NCI-H2029 treated with DMSO at 0.1 percent for 48 hours (cell line): ENCODE measurements at regions not wholly inside any gene's neighbourhood (a gene's known extent, or its start where the extent isn't known, plus 50 kb on each side); places are given as distances from the start of the nearest gene placed in this dataset.
"Not testable (repeated sequence)": the region's sequence is repeated elsewhere in the genome, so short reads cannot be mapped to it uniquely, and the experiment has no call there.

Experiments
- DNase-seq: peaks from one replicate; lab custom pipeline; 2025; lab: John Stamatoyannopoulos, UW

GRCh38 chr15:45868109-45868691 is 233.4 kb downstream of the SQOR start:
- DNase-seq: no peak

DNA sequence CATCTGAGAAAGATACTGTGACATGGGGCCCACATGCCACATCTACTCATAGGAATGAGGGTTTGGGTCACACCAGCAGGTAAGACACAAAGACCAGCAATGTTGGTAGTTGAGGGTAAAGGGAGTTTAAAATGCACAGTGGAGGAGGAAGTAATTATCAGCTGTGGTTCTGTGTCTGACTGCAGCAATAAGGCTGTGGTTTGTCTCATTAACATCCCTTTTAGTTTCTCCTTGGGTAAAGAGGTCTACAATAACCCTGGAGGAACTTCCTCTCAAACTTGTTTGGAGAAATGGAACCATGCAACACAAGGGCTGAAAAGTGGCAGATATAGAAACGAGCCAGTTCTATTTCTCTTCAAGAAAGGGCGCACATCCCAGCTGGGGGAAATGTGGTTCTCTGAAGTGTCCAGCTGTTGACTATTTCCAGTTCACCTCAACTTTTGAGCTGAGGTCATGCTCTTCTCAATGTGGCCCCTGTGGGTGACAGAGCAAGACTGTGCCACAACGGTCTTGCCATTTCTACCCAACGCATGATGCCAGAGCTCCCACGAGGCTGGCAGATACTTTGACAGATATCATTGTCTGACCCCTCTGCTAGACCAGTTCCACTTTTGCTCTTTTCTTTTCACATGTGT is 234.3 kb downstream of the SQOR start:
- no peak for DNase-seq

DNA sequence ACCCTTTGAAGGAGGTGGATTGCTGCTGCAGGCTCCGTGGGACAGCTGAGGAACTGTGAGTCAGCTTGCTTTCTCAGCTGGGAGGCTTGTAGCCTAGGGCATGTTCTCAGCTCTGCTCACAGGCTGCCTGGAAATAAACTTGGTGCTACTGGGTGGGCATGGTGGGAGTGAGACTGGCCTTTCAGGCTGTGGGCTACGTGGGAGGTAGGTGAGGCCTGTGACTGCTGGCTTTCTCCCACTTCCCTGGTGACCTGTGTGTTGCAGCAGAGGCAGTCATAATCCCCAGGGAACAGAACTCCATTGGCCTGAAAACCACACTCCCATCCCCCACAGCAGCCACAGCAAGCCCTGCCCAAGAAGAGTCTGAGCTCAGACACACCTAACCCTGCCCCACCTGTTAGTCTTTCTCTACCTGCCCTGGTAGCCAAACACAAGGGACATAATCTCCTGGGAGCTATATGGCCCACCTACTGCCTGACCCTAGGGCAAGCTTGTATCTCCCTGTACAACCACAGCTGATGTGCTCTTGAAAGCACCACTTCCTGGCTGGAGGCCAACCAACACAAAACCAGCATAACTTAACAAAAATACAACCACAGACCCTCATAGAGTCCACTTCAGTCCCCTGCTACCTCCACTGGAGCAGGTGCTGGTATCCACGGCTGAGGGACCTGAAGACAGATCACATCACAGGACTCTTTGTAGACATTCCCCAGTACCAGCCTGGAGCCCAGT is 236.5 kb downstream of the SQOR start:
- no peak for DNase-seq

DNA sequence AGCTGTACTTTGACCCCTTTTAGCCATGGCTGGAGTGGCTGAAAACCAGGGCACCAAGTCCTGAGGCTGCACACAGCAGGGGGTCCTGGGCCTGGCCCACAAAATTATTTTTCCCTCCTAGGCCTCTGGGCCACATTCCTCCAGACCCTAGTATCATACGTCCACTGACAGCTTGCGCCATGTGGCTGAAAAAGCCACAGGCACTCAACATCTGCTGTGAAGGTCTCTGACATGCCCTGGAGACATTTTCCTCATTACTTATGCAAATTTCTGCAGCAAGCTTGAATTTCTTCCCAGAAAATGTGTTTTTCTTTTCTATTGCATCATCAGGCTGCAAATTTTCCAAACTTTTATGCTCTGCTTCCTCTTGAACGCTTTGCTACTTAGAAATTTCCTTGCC is 239.0 kb downstream of the SQOR start:
- DNase-seq: no peak

- DNase-seq: not testable (repeated sequence)
Measured at GRCh38 chr15:45874566-45874965, 239.7 kb downstream of the SQOR start.

DNA sequence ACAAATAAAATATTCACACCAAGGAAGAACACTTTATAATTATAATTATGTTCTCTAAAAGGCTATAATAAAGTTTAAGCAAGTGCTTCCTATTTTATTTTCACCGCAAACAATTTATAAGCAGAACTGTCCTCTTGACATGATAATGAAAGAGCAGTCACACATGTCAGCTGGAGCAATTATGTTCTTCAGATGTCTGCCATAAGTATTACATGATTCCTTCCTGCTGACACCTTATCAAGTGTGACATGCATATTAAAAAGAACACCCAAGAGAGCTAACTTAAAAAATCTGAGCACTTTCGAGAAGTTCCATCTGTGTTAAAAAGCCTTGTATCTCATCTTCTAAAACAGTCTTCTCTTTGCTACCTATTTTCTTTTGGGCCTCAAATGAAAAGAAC is 249.5 kb downstream of the SQOR start:
- no peak for DNase-seq

DNA sequence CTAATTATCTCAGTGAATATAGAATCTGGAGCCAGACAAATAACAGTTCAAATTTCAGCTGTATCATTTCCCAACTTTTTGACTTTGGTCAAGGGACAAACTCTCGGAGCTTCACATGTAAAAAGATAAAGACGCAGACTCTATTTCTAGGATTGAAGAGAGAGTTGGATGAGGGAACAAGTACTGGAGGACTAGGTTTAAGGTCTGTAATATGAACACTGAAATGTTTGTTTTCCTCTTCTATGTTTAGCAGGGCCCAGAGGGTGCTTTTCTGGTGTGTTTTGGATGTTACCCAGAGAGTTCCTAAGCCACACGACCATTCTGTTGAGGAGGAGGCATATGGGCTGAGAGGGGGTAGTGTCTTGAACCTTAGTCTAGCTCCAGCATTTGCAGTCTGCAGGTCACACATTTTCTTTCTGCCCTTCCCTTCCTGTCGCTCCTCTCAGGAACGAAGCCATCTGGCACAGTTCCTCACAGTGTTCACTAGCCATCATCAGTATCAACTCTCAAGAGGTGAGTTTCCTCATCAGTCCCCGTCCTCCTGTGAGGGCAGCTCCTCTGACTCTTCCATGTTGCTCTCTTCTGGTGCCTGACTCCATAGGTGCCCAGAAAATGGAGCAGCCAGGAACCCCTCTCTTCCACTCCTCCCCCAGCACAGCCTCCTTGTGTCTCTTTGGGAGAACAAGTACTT is 250.1 kb downstream of the SQOR start:
- peak; percentile 43 for DNase-seq

- no peak for DNase-seq
Measured at GRCh38 chr15:45885801-45886200, 251.0 kb downstream of the SQOR start.

- DNase-seq: no peak
Measured at GRCh38 chr15:45891766-45892165, 256.9 kb downstream of the SQOR start.

DNA sequence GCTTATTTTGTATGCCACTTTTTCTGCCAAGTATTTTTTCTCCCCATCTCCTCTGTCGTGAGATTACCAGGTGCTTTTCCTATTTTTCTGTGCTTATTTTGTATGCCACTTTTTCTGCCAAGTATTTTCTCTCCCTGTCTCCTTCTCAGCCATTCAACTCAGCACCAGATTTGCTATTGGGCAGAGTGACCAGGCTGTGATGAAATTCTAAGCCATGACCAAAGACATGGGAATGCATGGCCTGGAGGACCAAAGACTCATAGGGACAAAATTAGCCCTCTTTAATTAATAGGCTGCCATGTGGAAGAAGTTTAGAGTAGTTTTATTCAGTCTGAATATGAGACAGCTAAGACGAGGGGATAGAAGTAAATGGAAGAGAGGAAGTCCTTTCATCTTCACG is 257.4 kb downstream of the SQOR start:
- DNase-seq: no peak

GRCh38 chr15:45903283-45903682 is 268.5 kb downstream of the SQOR start:
- DNase-seq: no peak

DNA sequence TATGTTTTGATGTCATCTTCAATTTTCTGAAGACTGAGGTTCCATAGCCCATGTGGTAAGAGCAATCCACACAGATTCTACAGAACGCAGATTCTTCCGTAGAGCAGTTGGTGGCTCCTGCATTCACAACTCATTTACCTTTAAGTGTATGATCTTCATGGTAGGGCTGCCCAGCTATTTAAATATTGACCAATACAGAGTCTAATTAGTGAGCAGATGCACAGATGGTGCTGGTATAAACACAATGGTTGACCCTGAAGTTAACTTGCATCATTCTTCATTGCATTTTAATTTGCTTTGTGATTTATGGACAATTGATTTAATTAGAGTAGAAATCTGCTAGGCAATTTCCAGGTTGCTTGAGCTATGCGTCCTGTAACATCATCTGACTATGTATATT is 269.2 kb downstream of the SQOR start:
- no peak for DNase-seq

- DNase-seq: no peak
Measured at GRCh38 chr15:45906230-45906629, 271.4 kb downstream of the SQOR start.

- DNase-seq: no peak
Measured at GRCh38 chr15:45910671-45911070, 275.8 kb downstream of the SQOR start.

DNA sequence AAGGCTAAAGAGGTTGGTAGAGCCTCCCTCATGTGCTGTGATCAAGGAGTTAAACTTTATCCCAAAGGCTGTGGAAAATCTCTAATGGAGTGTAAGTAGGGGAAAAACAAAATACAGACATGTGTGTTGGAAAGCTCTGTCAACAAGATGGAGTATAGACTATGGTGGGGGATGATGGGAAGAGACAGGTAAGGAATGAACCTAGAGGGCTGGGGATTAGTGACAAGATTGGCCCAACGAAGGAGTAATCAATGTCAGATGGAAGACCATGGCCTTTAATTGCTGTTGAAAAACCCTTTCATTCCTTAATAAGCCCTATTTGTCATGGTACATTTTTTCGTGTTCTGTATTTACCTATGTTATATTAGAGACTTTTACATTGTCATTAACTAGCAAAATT is 278.6 kb downstream of the SQOR start:
- no peak for DNase-seq

GRCh38 chr15:45914425-45914824 is 279.6 kb downstream of the SQOR start:
- DNase-seq: no peak

GRCh38 chr15:45918839-45919238 is 284.0 kb downstream of the SQOR start:
- no peak for DNase-seq

DNA sequence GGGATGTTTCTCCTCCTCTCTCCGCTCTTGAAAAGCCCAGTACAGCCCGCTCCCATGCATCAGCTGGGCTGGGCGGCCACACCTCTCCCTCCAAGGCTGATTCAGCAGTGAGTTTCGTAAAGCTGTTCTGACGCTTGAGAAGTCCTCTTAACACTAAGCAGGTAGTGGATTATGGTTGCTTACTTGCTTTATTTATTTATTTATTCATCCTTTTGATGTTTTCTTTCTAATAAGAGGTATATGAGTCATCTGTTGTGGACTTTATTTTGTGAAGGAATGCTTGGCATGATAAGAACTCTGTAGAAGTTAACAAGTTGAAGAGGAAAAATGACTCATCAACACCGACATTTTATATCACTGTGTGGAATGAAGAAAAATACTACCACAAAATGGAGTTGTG is 285.0 kb downstream of the SQOR start:
- no peak for DNase-seq

GRCh38 chr15:45921376-45921775 is 286.5 kb downstream of the SQOR start:
- no peak for DNase-seq

GRCh38 chr15:45921978-45922377 is 287.1 kb downstream of the SQOR start:
- no peak for DNase-seq

- no peak for DNase-seq
Measured at GRCh38 chr15:45941367-45941766, 306.5 kb downstream of the SQOR start.

DNA sequence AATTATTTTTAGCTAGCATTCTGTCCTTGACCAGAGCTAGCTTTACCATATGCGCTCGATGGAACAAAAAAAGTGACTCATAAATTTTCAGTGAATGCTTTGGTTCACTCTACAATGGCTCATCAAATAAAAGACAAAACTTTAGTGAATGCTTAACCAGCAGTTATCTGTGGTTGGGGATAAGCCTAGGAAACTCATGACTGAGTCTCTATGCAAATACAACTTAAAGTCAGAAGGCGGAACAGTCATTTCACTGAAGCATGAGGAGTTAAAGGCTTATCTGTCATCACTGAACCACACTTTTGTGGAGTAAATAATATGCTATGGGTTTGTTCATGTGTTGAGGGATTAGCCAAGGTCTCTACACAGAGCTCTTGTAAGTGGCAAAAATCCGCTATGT is 308.4 kb downstream of the SQOR start:
- no peak for DNase-seq

GRCh38 chr15:45946111-45946510 is 311.3 kb downstream of the SQOR start:
- no peak for DNase-seq
